ENCODE measurements at regions not wholly inside any gene's neighbourhood (a gene's known extent, or its start where the extent isn't known, plus 50 kb on each side); places are given as distances from the start of the nearest gene placed in this dataset.

GRCh38 chr3:144129536-144130214 is 158.1 kb downstream of the DIPK2A start:
- H3K4me1 ChIP-seq (ENCODE audit: insufficient read depth, low read length), result no peaks in the 10 kb centered on the region
- H3K36me3 ChIP-seq (ENCODE audit: insufficient read depth, low read length), result no peaks in the 10 kb centered on the region
- H3K4me3 Mint-ChIP-seq, result no peak overlapping the region
- POLR2A ChIA-PET, result no interaction called here
- no peaks in the 10 kb centered on the region for H3K27me3 ChIP-seq (ENCODE audit: control insufficient read depth in 1 of 2, insufficient read depth in 2 of 2, low read length in 2 of 2)
- H3K36me3 Mint-ChIP-seq (ENCODE audit: low read depth), result no peaks in the 10 kb centered on the region
- no peak overlapping the region for H3K4me3 ChIP-seq (ENCODE audit: low read length)
- no peaks in the 10 kb centered on the region for H3K4me1 Mint-ChIP-seq (ENCODE audit: low read depth)
- peaks cover 0 to 7% of the 10 kb centered on the region in 2 experiments for H3K9me3 ChIP-seq (ENCODE audit: control insufficient read depth in 1 of 2, insufficient read depth in 1 of 2, low read length in 2 of 2)
- H3K27me3 Mint-ChIP-seq, result peaks cover 4% of the 10 kb centered on the region
- intact Hi-C loops (cut with DNase I, micrococcal nuclease), result no loop called here
- H3K27ac ChIP-seq (ENCODE audit: low read depth in 1 of 2, low read length in 2 of 2), result no peak overlapping the region
- H3K27ac Mint-ChIP-seq, result no peak overlapping the region
- H3K9me3 Mint-ChIP-seq, result peaks cover 4% of the 10 kb centered on the region
- DNase-seq (no peak), ATAC-seq (ENCODE audit: poor library complexity) (no peak)
- TF ChIP-seq CTCF (IDR thresholded peaks at IDR 0.05), result no peak
- CTCF ChIA-PET, result no interaction called here

- DNase-seq (no peak), ATAC-seq (ENCODE audit: poor library complexity) (no peak)
- Mint-ChIP-seq H3K4me3 (no peak overlapping the region), H3K9me3 (peaks cover 7% of the 10 kb centered on the region), H3K36me3 (ENCODE audit: low read depth) (no peaks in the 10 kb centered on the region), H3K4me1 (ENCODE audit: low read depth) (no peaks in the 10 kb centered on the region), H3K27ac (no peak overlapping the region), H3K27me3 (no peaks in the 10 kb centered on the region)
- ChIA-PET CTCF (no interaction called here), POLR2A (no interaction called here)
- Histone ChIP-seq H3K27me3 (ENCODE audit: control insufficient read depth in 1 of 2, insufficient read depth in 2 of 2, low read length in 2 of 2) (peaks cover 0 to 4% of the 10 kb centered on the region in 2 experiments), H3K4me1 (ENCODE audit: insufficient read depth, low read length) (no peaks in the 10 kb centered on the region), H3K9me3 (ENCODE audit: control insufficient read depth in 1 of 2, insufficient read depth in 1 of 2, low read length in 2 of 2) (peaks cover 0 to 5% of the 10 kb centered on the region in 2 experiments), H3K27ac (ENCODE audit: low read depth in 1 of 2, low read length in 2 of 2) (no peak overlapping the region), H3K4me3 (ENCODE audit: low read length) (no peak overlapping the region), H3K36me3 (ENCODE audit: insufficient read depth, low read length) (no peaks in the 10 kb centered on the region)
- intact Hi-C loops (cut with DNase I, micrococcal nuclease), result no loop called here
- TF ChIP-seq CTCF (IDR thresholded peaks at IDR 0.05), result no peak
Observed at GRCh38 chr3:144141074-144141473, 169.5 kb downstream of the DIPK2A start.

GRCh38 chr3:144141496-144141895 is 169.9 kb downstream of the DIPK2A start:
- POLR2A ChIA-PET, result no interaction called here
- Histone ChIP-seq H3K4me1 (ENCODE audit: insufficient read depth, low read length) (no peaks in the 10 kb centered on the region), H3K27ac (ENCODE audit: low read depth in 1 of 2, low read length in 2 of 2) (no peak overlapping the region), H3K36me3 (ENCODE audit: insufficient read depth, low read length) (no peaks in the 10 kb centered on the region), H3K9me3 (ENCODE audit: control insufficient read depth in 1 of 2, insufficient read depth in 1 of 2, low read length in 2 of 2) (peaks cover 0 to 5% of the 10 kb centered on the region in 2 experiments), H3K27me3 (ENCODE audit: control insufficient read depth in 1 of 2, insufficient read depth in 2 of 2, low read length in 2 of 2) (peaks cover 0 to 4% of the 10 kb centered on the region in 2 experiments), H3K4me3 (ENCODE audit: low read length) (no peak overlapping the region)
- intact Hi-C loops (cut with DNase I, micrococcal nuclease), result no loop called here
- Mint-ChIP-seq H3K27me3 (no peaks in the 10 kb centered on the region), H3K36me3 (ENCODE audit: low read depth) (no peaks in the 10 kb centered on the region), H3K27ac (no peak overlapping the region), H3K4me3 (no peak overlapping the region), H3K9me3 (peaks cover 7% of the 10 kb centered on the region), H3K4me1 (ENCODE audit: low read depth) (no peaks in the 10 kb centered on the region)
- CTCF ChIA-PET, result no interaction called here
- TF ChIP-seq CTCF (IDR thresholded peaks at IDR 0.05), result no peak
- DNase-seq (no peak), ATAC-seq (ENCODE audit: poor library complexity) (no peak)
